Mucosa of rectum (tissue), 2 donors: ENCODE measurements at regions not wholly inside any gene's neighbourhood (a gene's known extent, or its start where the extent isn't known, plus 50 kb on each side); places are given as distances from the start of the nearest gene placed in this dataset.

Experiments used
- H3K27ac ChIP-seq, 2 donors: one replicate each; pipeline ENCODE4 v1.7.0; 2013; ENCODE audit warnings: inconsistent platforms in 2 of 2, low read depth in 2 of 2, low read length in 2 of 2
- H3K27me3 ChIP-seq, 2 donors: one replicate each; pipeline ENCODE4 v1.7.0; 2013; ENCODE audit warnings: low read length in 2 of 2; ENCODE audit not compliant: control insufficient read depth in 2 of 2, insufficient read depth in 2 of 2
- H3K36me3 ChIP-seq, 2 donors: one replicate each; pipeline ENCODE4 v1.7.0; 2013; ENCODE audit warnings: low read length in 2 of 2; ENCODE audit not compliant: control insufficient read depth in 2 of 2, insufficient read depth in 2 of 2
- H3K4me1 ChIP-seq, 2 donors: one replicate each; pipeline ENCODE4 v1.7.0; 2013; ENCODE audit warnings: low read length in 2 of 2, mild to moderate bottlenecking in 1 of 2; ENCODE audit not compliant: control insufficient read depth in 2 of 2, insufficient read depth in 2 of 2
- H3K4me3 ChIP-seq, 2 donors: one replicate each; pipeline ENCODE4 v1.7.0; 2013; ENCODE audit warnings: low read length in 2 of 2
- H3K9ac ChIP-seq, 2 donors: one replicate each; pipeline ENCODE4 v1.7.0; 2013; ENCODE audit warnings: low read length in 2 of 2, low read depth in 1 of 2, mild to moderate bottlenecking in 1 of 2
- H3K9me3 ChIP-seq, 2 donors: one replicate each; pipeline ENCODE4 v1.7.0; 2013; ENCODE audit warnings: low read length in 2 of 2; ENCODE audit not compliant: control insufficient read depth in 2 of 2
- donor health status: healthy.
- donor health status: Normal muscosa, but diverticular disease.

DNA sequence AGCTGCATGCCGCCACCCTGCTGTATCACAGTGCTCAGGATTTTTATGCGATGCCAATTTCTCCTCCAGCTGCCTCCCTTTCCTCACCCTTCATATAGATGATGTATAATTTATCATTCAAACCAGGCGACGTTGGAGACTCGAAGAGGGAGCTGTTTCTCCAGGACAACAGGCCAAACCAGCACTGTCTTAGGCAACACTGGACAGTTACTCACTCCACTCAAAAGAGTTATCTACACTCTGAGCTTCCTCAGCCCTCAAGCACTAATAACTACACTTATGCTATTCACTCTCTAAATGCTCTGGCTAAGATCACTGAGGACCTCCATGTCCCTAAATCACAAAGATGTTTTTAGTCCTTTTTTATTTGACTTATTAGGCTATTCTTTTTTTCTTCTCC lies 87.3 kb upstream of the RFC3 start:
- no peak overlapping the region for H3K4me3 ChIP-seq
- no peak overlapping the region for H3K27ac ChIP-seq
- H3K9ac ChIP-seq: no peak overlapping the region
- no peaks in the 10 kb centered on the region for H3K36me3 ChIP-seq
- no peaks in the 10 kb centered on the region for H3K9me3 ChIP-seq
- H3K4me1 ChIP-seq: no peaks in the 10 kb centered on the region
- no peaks in the 10 kb centered on the region for H3K27me3 ChIP-seq

DNA sequence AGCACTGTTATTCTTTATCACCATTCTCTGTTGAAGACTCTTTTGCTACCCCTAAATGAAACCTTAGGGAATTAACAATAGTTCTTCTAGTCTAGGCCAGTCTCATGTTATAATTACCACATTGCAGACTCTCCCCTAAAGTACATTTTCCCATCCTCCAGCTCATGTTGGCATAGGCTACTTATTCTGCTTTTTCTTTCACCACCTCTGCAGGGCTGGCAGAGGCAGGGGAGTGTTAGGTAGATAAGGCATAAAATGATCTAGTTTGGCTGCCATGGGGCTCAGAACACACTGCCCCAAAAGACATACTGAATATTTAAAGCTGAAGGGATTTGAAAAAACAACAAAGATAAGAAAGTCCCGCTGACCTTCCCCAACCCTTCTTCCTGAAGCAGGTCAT lies 82.7 kb upstream of the RFC3 start:
- Histone ChIP-seq H3K9ac (no peak overlapping the region), H3K27me3 (peaks cover 0 to 3% of the 10 kb centered on the region in 2 donors), H3K36me3 (no peaks in the 10 kb centered on the region), H3K4me1 (no peaks in the 10 kb centered on the region), H3K9me3 (no peaks in the 10 kb centered on the region), H3K27ac (no peak overlapping the region), H3K4me3 (no peak overlapping the region)

DNA sequence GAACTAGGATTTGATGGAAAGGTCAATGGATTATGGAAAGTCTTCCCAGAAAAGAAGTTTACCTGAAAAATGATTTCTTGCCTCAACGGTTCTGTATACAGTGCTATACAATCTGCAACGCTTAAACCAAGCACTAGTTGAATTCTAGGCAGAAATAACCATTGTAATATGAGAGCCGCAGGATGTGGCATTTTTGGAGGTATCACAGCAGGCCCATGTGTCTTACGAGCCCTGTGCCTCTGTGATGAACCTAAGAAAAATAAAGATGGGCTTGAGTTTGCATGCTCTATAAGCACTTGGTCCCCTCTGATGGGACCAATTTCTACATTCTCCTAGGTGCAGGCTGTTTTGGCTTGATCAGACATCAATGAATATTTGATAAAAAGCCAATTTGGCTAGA lies 78.7 kb upstream of the RFC3 start:
- Histone ChIP-seq H3K27ac (no peak overlapping the region), H3K4me3 (no peak overlapping the region), H3K36me3 (no peaks in the 10 kb centered on the region), H3K9ac (no peak overlapping the region), H3K9me3 (no peaks in the 10 kb centered on the region), H3K4me1 (peaks cover 0 to 3% of the 10 kb centered on the region in 2 donors), H3K27me3 (peaks cover 0 to 3% of the 10 kb centered on the region in 2 donors)

DNA sequence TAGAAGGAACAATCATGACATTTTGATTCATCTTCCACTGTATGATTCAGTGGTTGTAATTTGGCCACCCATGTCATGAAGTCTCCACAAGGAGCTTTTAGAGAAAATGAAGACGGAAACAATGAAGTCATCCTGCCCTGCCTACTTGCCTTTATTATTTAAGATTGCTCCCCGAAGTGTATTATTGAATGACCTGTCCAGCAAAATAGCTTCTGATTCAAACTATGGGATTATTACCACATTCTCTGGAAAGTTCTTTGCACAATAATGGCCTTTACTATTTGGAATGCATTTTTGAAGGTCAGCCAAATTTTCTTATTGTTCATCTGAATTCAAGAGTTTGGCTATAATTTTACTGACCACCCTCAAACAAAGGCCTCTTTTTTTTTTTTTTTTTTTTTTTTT lies 77.8 kb upstream of the RFC3 start:
- peaks cover 0 to 3% of the 10 kb centered on the region in 2 donors for H3K27me3 ChIP-seq
- no peaks in the 10 kb centered on the region for H3K36me3 ChIP-seq
- no peak overlapping the region for H3K9ac ChIP-seq
- H3K4me3 ChIP-seq: no peak overlapping the region
- H3K4me1 ChIP-seq: peaks cover 4 to 5% of the 10 kb centered on the region in 2 donors
- no peak overlapping the region for H3K27ac ChIP-seq
- H3K9me3 ChIP-seq: no peaks in the 10 kb centered on the region

DNA sequence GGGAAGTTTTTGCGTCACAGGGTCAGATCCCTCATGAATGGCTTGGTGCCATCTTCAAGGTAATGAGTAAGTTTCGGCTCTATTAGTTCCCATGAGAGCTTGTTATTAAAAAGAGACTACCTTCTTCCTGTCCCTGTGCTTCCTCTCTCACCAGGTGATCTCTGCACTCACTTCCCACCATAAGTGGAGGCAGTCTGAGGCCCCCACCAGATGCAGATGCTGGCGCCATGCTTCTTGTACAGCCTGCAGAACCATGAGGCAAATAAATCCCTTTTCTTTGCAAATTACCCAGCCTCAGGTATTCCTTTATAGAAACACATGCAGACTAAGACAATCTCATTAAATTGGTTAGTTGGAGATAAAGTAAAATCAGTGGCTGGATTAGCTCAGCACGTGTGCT lies 75.6 kb upstream of the RFC3 start:
- Histone ChIP-seq H3K27me3 (peaks cover 0 to 3% of the 10 kb centered on the region in 2 donors), H3K9ac (no peak overlapping the region), H3K9me3 (no peaks in the 10 kb centered on the region), H3K27ac (no peak overlapping the region), H3K4me1 (peaks cover 4 to 5% of the 10 kb centered on the region in 2 donors), H3K36me3 (no peaks in the 10 kb centered on the region), H3K4me3 (no peak overlapping the region)

DNA sequence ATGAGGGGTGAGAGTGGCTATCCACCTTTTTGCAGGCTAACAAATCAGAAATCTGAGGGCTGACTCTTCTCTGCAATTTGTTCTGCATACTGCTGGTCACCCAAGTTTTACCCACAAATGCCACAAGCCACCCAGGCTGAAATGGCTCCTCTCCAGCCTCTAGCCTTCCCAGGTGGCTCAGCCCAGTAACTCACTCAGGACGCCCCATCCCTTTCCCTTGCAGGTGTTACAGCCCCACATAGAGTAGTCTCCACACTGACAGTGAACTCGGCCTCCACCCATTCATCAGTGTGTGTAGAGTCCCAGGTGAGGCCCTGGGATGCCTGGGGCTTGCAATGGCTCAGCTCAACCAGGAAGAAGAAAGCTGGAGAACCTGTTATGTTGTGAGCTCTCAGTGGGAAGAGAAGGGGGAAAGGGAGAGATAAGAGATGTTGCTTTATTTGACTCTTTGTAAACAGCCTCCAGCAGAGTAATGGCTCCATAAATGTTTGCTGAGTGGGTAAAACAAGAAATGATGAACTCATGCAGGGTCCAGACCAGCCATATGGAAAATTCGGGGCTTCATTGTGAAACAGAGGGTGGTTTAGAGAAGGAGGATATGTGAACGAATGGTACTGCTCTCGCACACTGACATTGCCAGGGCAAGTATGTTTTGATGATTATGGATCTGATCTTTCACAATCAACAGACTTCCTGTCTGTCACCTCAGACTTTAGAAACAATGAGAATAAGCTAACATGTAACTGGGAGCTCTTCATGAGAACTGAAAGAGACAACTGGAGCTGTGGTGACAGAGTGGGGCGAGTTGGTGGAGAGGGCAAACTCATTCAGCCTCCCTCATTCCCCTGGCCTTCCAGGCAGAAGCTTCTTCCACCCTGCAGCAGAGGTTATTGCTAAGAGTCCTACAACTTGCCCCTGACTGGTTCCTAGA lies 74.2 kb upstream of the RFC3 start:
- Histone ChIP-seq H3K36me3 (no peaks in the 10 kb centered on the region), H3K9me3 (no peaks in the 10 kb centered on the region), H3K27ac (peak overlapping the region in 1 of 2 donors; percentile 43), H3K27me3 (no peaks in the 10 kb centered on the region), H3K4me3 (no peak overlapping the region), H3K4me1 (peaks cover 4 to 5% of the 10 kb centered on the region in 2 donors), H3K9ac (no peak overlapping the region)

DNA sequence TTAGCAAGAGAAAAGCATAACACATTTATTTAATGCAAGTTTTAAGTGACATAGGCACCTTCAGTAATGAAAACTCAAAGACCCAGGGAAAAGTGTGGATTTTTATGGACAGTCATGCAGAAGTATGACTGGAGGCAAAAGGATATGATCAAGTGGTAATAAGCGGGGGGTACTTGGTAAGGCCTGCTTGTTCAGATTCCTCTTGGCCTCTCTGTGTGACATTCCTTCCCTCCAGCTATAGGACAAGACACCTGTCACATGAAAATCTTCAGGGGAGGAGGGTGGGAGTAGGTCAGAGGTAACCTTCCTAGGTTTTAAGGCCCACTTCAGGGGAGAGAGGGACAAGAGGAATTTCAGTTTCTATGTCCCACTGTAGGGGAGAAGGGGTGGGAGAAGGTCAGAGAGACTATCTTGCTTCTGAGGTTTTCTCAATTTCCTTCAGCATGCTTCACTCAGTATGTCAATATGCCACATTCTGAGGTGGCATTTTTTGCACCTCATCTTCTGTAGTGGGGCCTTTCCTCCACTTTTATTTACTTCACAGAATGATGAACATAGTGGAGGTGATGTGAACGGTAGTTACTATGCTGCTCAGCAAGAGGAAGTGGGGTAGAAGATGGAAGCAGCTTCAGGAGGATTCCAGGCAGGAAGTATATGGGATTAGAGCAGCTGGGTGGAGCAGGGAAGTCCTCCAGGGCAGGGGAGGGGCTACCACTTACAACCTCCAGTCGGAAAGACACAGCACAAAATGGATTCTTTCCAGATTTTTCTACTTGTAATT lies 73.2 kb upstream of the RFC3 start:
- Histone ChIP-seq H3K9ac (no peak overlapping the region), H3K27ac (peak overlapping the region in 1 of 2 donors; percentile 42)

DNA sequence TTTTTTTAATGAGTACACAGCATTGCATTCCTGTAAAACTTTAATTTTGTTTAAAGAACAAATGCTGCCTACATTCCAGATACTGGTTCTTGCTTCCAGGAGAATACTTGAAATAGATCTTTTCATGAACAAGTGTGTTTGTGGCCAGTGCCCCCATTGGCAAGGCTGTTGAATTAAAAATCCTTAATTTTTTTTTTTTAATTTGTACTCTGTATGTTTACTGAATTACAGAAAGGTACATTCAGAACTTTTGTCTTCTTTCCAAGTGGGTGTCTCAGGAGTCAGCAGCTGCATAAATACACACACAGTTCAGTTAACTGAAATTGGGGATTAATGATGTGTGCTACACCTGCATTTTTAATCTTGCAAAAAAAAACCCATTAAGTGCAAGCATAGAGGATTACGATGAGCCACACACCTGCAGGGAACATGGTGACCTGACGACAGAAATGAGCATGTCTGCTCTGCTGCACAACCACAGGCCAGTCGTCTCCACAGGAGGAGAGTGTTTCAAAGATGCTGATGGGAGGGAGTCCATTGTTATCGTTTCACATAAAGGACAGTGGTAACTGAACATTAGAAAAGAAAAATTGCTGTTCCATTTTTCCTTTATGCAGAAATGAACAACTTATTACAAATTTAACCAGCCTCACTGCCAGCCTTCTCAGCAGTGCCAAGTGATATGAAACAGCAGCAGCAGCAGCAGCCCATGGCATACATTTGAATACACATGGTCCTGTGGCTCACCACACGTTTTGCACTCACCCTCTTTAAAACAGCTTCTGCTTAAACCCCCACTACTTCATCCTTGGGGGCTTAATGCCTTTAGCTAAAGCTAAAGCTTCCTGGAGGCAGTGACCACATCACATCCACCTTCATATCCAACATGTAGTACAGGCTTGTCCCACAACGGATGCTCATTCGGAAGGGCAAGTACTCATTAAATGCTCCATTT lies 72.3 kb upstream of the RFC3 start:
- Histone ChIP-seq H3K9ac (no peak overlapping the region), H3K4me1 (peaks cover 4 to 5% of the 10 kb centered on the region in 2 donors), H3K27me3 (no peaks in the 10 kb centered on the region), H3K4me3 (no peak overlapping the region), H3K36me3 (no peaks in the 10 kb centered on the region), H3K27ac (no peak overlapping the region), H3K9me3 (no peaks in the 10 kb centered on the region)

More for the DNA sequence above, 73.2 kb upstream of the RFC3 start:
- H3K4me3 ChIP-seq: no peak overlapping the region
- H3K9me3 ChIP-seq: no peaks in the 10 kb centered on the region
- no peaks in the 10 kb centered on the region for H3K27me3 ChIP-seq
- H3K4me1 ChIP-seq: peaks cover 4 to 5% of the 10 kb centered on the region in 2 donors
- no peaks in the 10 kb centered on the region for H3K36me3 ChIP-seq

DNA sequence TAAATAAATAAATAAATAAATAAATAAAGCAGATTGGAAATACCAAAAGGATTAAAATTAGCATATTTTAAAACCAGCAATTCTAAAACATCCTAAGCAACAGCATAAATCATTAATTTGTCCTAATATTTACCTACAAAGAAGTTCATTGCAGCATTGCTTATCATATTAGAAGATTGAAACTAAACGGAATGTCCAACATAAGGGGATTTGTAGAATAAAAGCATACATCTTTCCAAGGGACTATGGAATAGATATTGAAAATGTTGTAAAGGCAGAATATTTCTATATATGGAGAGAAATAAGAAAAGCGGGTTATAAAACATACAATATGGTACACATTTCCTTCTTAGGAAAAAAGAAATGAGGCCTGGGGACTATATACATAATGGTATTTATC lies 71.1 kb upstream of the RFC3 start:
- H3K4me3 ChIP-seq: no peak overlapping the region
- no peaks in the 10 kb centered on the region for H3K9me3 ChIP-seq
- no peaks in the 10 kb centered on the region for H3K27me3 ChIP-seq
- H3K4me1 ChIP-seq: peaks cover 4 to 5% of the 10 kb centered on the region in 2 donors
- H3K27ac ChIP-seq: no peak overlapping the region
- no peak overlapping the region for H3K9ac ChIP-seq
- H3K36me3 ChIP-seq: no peaks in the 10 kb centered on the region
